ENCODE measurements at regions not wholly inside any gene's neighbourhood (a gene's known extent, or its start where the extent isn't known, plus 50 kb on each side); places are given as distances from the start of the nearest gene placed in this dataset.

DNA sequence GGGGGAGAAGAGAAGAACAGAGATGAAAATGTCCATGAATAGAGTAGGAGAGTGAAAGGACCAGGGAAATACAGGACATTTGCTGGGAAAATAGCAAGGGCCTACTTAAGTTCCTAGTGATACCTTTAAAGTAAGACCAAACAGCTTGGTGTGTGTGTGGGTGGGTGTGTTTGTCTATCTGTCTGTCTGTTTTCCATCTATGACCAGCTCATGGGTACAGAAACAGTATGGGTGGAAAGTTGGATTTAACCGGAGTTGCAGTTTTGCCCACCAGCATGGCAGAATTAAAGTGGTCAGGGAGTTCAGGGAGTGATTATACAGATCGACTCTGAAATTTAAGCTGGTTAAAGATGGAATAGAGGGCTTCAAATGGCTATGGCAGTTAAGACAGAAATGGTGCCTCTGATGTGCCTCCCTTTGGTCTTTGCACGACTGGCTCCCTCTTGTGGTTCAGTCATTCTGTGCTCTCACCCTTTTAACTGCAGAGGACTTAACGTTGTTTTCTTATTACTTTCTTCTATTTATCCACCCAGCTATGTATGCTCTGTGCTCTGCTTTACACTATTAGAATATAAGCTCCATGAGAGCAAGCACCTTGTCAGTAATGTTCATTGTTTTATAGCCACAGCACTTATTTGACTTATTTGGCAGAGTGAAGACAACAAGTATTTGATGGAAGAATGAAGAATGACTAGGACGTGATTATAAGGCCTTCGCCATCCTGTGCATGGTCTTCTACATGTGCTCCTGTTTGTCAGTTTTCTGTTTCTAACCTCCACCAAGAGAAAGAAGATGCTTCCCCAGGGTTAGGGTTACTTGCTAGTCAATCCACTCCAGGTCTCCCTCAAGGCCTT is 72.7 kb upstream of the AK4 start:
- Histone ChIP-seq H3F3A (ENCODE audit: insufficient read depth, low read length, poor library complexity, severe bottlenecking) (no peaks in the 10 kb centered on the region), H4K20me1 (ENCODE audit: insufficient read depth) (no peaks in the 10 kb centered on the region), H3K9me3 (ENCODE audit: low read length) (no peaks in the 10 kb centered on the region), H3K4me3 (ENCODE audit: low read length) (no peak overlapping the region), H3K27ac (ENCODE audit: low read length) (no peak overlapping the region), H3K9ac (ENCODE audit: low read length) (no peak overlapping the region), H3K4me2 (ENCODE audit: low read length) (no peak overlapping the region), H3K79me2 (replicated peaks; ENCODE audit: insufficient read depth, low read length) (no peaks in the 10 kb centered on the region), H3K36me3 (ENCODE audit: insufficient read depth, low read length) (no peaks in the 10 kb centered on the region), H2AFZ (ENCODE audit: low read depth, low read length) (no peak overlapping the region), H3K9me2 (ENCODE audit: insufficient read depth, low read length) (no peaks in the 10 kb centered on the region), H3K27me3 (ENCODE audit: insufficient read depth, low read depth, low read length) (no peaks in the 10 kb centered on the region)
- TF ChIP-seq, protein P1, sequence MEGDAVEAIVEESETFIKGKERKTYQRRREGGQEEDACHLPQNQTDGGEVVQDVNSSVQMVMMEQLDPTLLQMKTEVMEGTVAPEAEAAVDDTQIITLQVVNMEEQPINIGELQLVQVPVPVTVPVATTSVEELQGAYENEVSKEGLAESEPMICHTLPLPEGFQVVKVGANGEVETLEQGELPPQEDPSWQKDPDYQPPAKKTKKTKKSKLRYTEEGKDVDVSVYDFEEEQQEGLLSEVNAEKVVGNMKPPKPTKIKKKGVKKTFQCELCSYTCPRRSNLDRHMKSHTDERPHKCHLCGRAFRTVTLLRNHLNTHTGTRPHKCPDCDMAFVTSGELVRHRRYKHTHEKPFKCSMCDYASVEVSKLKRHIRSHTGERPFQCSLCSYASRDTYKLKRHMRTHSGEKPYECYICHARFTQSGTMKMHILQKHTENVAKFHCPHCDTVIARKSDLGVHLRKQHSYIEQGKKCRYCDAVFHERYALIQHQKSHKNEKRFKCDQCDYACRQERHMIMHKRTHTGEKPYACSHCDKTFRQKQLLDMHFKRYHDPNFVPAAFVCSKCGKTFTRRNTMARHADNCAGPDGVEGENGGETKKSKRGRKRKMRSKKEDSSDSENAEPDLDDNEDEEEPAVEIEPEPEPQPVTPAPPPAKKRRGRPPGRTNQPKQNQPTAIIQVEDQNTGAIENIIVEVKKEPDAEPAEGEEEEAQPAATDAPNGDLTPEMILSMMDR (IDR thresholded peaks at IDR 0.05; ENCODE audit: poor library complexity, severe bottlenecking) = peak; percentile 41
- TF ChIP-seq SMC3 (conservative IDR thresholded peaks at IDR 0.05; ENCODE audit: poor library complexity) (peak; percentile 43), RAD21 (conservative IDR thresholded peaks at IDR 0.05) (peak; percentile 35)
- TF ChIP-seq, protein P2, sequence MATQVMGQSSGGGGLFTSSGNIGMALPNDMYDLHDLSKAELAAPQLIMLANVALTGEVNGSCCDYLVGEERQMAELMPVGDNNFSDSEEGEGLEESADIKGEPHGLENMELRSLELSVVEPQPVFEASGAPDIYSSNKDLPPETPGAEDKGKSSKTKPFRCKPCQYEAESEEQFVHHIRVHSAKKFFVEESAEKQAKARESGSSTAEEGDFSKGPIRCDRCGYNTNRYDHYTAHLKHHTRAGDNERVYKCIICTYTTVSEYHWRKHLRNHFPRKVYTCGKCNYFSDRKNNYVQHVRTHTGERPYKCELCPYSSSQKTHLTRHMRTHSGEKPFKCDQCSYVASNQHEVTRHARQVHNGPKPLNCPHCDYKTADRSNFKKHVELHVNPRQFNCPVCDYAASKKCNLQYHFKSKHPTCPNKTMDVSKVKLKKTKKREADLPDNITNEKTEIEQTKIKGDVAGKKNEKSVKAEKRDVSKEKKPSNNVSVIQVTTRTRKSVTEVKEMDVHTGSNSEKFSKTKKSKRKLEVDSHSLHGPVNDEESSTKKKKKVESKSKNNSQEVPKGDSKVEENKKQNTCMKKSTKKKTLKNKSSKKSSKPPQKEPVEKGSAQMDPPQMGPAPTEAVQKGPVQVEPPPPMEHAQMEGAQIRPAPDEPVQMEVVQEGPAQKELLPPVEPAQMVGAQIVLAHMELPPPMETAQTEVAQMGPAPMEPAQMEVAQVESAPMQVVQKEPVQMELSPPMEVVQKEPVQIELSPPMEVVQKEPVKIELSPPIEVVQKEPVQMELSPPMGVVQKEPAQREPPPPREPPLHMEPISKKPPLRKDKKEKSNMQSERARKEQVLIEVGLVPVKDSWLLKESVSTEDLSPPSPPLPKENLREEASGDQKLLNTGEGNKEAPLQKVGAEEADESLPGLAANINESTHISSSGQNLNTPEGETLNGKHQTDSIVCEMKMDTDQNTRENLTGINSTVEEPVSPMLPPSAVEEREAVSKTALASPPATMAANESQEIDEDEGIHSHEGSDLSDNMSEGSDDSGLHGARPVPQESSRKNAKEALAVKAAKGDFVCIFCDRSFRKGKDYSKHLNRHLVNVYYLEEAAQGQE (IDR thresholded peaks at IDR 0.05; ENCODE audit: borderline replicate concordance) = no peak

DNA sequence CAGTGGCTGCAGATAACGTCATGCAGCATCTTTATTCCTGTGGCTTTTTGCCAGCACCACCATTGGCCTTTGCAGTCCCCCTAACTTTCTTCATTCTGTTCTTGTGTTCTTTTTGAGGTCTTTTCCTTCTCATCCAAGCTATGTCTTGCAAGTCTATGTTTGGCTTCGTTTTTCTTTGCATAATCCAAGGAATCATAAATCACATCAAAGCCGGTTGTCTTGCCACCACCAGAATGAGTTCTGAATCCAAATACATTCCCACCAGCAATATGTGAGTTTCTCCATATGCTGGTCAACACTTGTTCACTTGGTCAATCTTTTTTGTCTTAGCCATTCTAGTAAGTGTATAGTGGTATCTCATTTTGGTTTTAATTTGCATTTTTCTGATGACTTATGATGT is 70.6 kb upstream of the AK4 start:
- H3K9me2 ChIP-seq (ENCODE audit: insufficient read depth, low read length) = no peaks in the 10 kb centered on the region
- no peak overlapping the region for H3K4me2 ChIP-seq (ENCODE audit: low read length)
- no peaks in the 10 kb centered on the region for H3K9me3 ChIP-seq (ENCODE audit: low read length)

DNA sequence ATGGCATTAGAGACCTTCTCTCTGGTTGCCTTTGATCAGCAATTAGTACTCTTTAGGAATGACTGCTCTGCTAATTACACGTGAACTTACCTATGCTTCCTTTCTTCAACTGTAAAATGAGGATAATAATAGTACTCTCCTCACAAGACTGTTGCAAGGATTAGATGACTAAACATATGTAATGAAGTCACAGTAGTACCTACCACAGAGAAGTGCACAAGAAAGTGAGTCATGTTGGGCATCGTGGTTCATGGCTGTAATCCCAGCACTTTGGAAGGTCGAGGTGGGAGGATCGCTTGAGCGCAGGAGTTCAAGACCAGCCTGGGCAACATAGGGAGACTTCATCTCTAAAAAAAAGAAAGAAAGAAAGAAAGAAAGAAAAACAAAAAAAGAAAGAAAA is 68.1 kb upstream of the AK4 start:
- H3K27ac ChIP-seq (ENCODE audit: low read length) = no peak overlapping the region
- H3K9me3 ChIP-seq (ENCODE audit: low read length) = no peaks in the 10 kb centered on the region
- H3K9me2 ChIP-seq (ENCODE audit: insufficient read depth, low read length) = no peaks in the 10 kb centered on the region
- no peaks in the 10 kb centered on the region for H3K36me3 ChIP-seq (ENCODE audit: insufficient read depth, low read length)
- no peak overlapping the region for H2AFZ ChIP-seq (ENCODE audit: low read depth, low read length)
- H3F3A ChIP-seq (ENCODE audit: insufficient read depth, low read length, poor library complexity, severe bottlenecking) = no peaks in the 10 kb centered on the region
- TF ChIP-seq EP300 (conservative IDR thresholded peaks at IDR 0.05; ENCODE audit: poor library complexity, severe bottlenecking) = no peak
- TF ChIP-seq, protein P1 (IDR thresholded peaks at IDR 0.05; ENCODE audit: poor library complexity, severe bottlenecking) = no peak
- no peak for TF ChIP-seq MXI1 (conservative IDR thresholded peaks at IDR 0.05; ENCODE audit: poor library complexity, severe bottlenecking)
- no peak for TF ChIP-seq SMC3 (conservative IDR thresholded peaks at IDR 0.05; ENCODE audit: poor library complexity)
- TF ChIP-seq, protein P2 (IDR thresholded peaks at IDR 0.05; ENCODE audit: borderline replicate concordance) = no peak
- no peak for TF ChIP-seq RAD21 (conservative IDR thresholded peaks at IDR 0.05)
- TF ChIP-seq TAF1 (IDR thresholded peaks at IDR 0.05; ENCODE audit: low read depth) = no peak
- TF ChIP-seq POLR2AphosphoS5 (IDR thresholded peaks at IDR 0.05) = no peak
- no peak for TF ChIP-seq EZH2 (IDR thresholded peaks at IDR 0.05; ENCODE audit: borderline replicate concordance, insufficient read depth, low read length, poor library complexity, severe bottlenecking)
- H3K9ac ChIP-seq (ENCODE audit: low read length) = no peak overlapping the region
- no peak overlapping the region for H3K4me2 ChIP-seq (ENCODE audit: low read length)
- no peaks in the 10 kb centered on the region for H3K27me3 ChIP-seq (ENCODE audit: insufficient read depth, low read depth, low read length)
- H3K79me2 ChIP-seq (replicated peaks; ENCODE audit: insufficient read depth, low read length) = no peaks in the 10 kb centered on the region
- H3K4me3 ChIP-seq (ENCODE audit: low read length) = no peak overlapping the region
- H4K20me1 ChIP-seq (ENCODE audit: insufficient read depth) = no peaks in the 10 kb centered on the region

More for the DNA sequence above, 70.6 kb upstream of the AK4 start:
- H4K20me1 ChIP-seq (ENCODE audit: insufficient read depth) = no peaks in the 10 kb centered on the region
- TF ChIP-seq SMC3 (conservative IDR thresholded peaks at IDR 0.05; ENCODE audit: poor library complexity) (no peak), RAD21 (conservative IDR thresholded peaks at IDR 0.05) (no peak), EP300 (conservative IDR thresholded peaks at IDR 0.05; ENCODE audit: poor library complexity, severe bottlenecking) (no peak), MXI1 (conservative IDR thresholded peaks at IDR 0.05; ENCODE audit: poor library complexity, severe bottlenecking) (no peak)
- H3K9ac ChIP-seq (ENCODE audit: low read length) = no peak overlapping the region
- no peaks in the 10 kb centered on the region for H3K79me2 ChIP-seq (replicated peaks; ENCODE audit: insufficient read depth, low read length)
- no peak overlapping the region for H3K4me3 ChIP-seq (ENCODE audit: low read length)
- H3F3A ChIP-seq (ENCODE audit: insufficient read depth, low read length, poor library complexity, severe bottlenecking) = no peaks in the 10 kb centered on the region
- no peak overlapping the region for H3K27ac ChIP-seq (ENCODE audit: low read length)
- H2AFZ ChIP-seq (ENCODE audit: low read depth, low read length) = no peak overlapping the region
- H3K27me3 ChIP-seq (ENCODE audit: insufficient read depth, low read depth, low read length) = no peaks in the 10 kb centered on the region
- H3K36me3 ChIP-seq (ENCODE audit: insufficient read depth, low read length) = no peaks in the 10 kb centered on the region
